ENCODE measurements at regions not wholly inside any gene's neighbourhood (a gene's known extent, or its start where the extent isn't known, plus 50 kb on each side); places are given as distances from the start of the nearest gene placed in this dataset.

GRCh38 chr2:108161298-108161697, 78.5 kb upstream of the SULT1C3 start:
- TF ChIP-seq CTCF (IDR thresholded peaks at IDR 0.05; ENCODE audit: low read depth, low read length) (no peak), EZH2phosphoT487 (IDR thresholded peaks at IDR 0.05; ENCODE audit: low read depth) (no peak)
